GM19025 (cell line): ENCODE measurements at regions not wholly inside any gene's neighbourhood (a gene's known extent, or its start where the extent isn't known, plus 50 kb on each side); places are given as distances from the start of the nearest gene placed in this dataset.

ENCODE experiments used
- ATAC-seq: cut with Tn5 transposase; IDR thresholded peaks from one replicate; pipeline ENCODE4 v1.9.1; 2021; ENCODE audit warnings: mild to moderate bottlenecking, low read depth, moderate library complexity; ENCODE audit not compliant: unreplicated experiment

DNA sequence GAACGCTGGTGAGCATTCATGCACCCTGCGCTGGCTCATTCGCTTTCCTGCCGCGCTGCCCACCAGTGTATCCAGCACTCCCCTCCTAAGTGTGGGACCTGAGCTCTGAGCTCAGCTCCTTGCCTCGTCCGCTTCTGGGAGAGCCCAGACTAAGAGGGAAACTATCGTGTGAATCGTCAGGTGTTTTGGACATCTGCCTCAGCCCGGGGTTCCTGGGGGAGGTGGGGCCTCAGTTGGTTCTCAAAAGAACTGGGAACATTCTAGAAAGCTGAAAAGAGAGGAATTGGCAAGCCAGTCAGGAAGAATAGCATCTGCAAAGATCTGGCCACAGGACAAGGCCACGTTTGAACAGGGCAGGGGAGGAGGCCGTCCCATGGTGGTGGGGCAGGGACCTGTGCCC lies 205.4 kb upstream of the CIBAR2 start:
- no peak for ATAC-seq

DNA sequence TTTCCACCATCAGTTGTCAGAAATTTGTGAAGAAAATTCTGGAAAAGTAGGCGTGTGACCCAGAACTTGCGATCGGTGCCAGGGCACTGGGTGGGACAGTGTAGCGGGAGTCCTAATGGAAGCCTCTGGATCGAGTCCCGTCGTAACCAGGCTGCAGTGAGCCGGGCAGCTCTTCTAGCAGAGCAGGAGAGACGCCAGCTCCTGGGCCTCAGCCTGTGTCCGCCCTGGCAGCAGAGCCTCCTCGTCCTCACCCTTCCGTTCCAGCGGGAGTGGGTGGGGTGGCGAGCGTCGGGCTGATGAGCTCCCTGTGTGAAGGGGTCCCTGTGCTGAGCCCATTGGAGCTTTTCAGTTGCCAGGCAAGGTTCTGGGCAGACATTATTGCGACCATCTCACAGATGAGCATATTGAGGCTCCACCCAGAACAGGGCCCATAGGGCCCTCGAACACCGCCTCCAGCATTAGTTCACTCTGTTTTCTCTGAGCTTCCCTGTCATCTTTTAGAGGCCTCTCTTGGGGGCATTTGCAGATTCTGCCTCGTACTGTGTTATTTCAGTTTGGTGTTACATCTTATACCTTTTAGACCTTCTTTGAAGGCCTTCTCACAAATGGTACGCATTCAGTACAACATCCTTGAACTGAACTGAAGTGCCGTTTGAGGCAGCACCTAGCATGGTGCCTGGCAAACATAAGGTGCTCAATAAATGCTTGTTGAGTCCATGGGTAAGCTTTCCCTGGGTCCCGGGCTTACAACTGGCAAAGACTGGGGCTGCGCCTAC lies 207.1 kb upstream of the CIBAR2 start:
- ATAC-seq, result no peak

DNA sequence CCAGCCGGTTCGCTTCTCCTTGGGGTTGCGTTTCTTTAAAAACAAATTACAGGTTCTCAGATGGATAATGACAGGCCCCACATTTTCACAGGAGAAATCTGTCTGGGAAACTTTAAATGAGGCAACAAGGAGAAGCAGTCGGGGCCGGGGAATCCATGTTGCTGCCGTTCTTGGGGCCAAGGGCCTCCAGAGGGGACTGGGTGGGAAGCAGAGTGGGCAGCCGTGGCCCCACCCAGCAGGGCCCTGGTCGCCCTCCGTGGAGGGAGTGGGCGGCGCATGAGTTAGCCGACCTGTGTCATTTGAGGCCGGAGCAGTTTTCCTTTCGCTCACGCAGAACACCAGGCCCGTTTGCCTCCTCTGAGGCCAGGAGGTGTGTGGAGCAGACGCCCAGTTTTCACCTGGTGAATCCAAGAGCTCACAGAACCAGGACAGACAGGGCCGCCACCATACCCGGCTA lies 207.7 kb upstream of the CIBAR2 start:
- no peak for ATAC-seq

DNA sequence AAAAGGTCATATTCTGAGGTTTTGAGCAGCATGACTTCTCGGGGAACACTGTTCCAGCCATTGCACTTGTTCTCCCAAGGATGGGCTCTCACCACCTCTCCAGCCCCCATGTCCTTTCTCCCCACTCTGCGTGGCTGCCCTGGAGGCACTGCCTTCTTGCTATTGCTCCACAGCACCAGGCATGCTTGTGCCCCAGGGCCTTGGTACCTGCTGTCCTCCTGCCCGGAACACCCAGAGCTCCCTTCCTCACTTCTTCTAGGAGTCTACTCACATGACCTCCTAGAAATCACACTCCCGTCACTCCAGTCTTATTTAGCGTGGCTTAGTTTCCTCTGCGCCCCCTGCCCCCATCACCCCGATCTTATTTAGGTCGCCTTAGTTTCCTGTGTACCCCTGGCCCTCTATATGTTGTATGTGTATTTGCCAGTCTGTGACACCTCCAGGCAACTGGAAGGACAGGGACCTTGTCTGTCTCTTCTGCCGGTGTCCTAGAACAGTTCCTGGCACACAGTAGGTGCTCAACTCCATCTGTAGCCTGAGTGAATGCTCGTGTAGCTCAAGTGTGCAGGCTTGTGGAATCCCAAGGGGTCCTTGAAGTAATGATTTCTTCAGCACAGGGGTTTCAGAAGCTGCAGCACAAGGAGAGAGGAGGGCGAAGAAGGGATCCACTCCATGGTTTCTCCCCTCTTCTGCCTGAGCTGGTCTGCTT lies 208.6 kb upstream of the CIBAR2 start:
- no peak for ATAC-seq

DNA sequence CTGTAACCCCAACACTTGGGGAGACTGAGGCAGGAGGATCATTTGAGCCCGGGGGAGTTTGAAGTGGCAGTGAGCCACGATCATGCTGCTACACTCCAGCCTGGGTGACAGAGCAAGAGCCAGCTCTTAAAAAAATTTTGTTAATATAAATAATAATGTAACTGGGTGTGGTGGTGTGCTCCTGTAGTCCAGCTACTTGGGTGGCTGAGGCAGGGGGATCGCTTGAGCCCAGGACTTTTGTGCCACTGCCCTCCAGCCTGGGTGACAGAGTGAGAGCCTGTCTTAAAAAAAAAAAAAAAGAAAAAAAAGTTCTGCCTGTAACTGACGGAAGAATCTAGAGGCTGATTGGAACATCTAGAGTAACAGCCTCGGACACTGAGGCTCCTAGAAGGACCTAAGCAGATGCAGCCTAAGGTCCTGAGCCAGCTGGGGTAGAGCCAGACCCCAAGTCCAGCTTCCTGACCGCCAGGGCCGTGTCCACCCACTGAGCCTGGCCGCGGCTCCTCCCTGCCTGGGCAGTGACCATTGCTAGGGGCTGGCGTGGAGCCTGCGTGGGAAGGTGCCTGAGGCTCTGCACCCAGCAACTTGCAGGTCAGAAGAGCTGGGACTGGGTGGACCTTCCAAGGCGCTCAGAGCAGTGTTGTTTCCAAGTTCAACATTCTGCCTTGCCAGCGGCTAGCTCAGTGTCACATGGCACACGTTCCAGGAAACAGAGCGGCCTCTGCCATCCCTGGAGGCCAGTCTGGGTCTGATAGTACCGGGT lies 209.4 kb upstream of the CIBAR2 start:
- no peak for ATAC-seq

DNA sequence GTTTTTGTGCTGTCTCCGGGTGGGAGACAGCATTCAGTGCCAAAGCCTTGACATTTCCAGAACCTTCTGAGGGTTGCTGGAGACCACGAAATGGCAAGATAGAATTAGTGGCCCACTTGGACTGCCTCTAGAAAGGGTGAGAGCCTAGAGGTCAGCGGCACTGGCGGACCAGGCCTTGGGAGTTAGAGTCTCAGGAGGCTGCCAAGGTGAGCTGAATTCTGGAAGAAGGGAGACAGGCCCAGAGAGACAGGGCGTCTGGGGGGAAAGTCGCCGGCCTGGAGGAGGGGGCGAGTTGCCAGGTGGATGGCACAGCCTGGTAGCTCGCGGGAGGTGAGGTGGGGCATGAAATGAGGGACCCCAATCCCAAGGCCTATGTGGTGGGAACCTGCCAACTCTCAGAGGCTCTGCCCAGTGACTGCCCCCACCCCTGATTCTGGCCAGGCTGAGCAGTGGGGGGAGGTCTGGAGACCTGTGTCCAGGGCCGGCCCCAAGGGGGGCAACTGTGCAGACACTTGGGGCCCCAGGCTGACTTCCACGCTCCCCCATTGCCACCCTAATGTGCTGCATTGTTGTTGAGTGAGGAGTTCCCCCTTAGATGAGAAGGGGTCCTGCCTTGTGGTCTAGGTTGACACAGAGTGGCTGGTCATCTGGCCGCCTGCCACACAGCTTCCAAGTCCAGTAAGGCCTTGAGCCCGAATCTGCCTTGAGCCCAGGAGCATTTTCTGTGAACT lies 211.1 kb upstream of the CIBAR2 start:
- ATAC-seq, result no peak

DNA sequence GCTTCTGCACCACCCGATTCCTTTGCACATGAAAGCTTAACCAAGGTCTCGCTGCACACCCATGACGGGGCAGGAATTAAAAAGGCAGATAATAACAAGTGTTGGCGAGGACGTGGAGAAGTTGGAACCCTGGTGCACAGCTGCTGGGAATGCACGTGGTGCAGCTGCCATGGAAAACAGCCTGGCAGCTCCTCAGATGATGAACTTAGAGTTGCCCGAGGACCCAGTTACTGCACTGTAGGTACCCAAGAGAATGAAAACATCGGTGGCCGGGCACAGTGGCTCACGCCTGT lies 211.6 kb upstream of the CIBAR2 start:
- ATAC-seq, result no peak

DNA sequence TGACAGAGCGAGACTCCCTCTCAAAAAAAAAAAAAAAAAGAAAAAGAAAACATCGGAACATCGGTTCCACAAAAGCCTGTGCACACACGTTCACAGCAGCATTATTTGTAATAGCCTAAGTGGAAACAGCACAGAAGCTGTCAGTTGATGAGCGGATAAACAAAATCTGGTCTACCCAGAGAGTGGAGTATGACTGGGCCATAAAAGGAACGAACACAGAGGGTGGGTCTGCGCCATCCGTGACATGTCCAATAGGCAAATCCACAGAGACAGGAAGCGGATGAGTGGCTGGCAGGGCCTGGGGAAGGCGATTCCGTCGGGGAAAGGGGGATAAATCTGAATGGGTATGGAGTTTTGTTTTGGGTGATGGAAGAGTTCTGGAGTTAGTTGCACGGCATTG lies 212.2 kb upstream of the CIBAR2 start:
- no peak for ATAC-seq

DNA sequence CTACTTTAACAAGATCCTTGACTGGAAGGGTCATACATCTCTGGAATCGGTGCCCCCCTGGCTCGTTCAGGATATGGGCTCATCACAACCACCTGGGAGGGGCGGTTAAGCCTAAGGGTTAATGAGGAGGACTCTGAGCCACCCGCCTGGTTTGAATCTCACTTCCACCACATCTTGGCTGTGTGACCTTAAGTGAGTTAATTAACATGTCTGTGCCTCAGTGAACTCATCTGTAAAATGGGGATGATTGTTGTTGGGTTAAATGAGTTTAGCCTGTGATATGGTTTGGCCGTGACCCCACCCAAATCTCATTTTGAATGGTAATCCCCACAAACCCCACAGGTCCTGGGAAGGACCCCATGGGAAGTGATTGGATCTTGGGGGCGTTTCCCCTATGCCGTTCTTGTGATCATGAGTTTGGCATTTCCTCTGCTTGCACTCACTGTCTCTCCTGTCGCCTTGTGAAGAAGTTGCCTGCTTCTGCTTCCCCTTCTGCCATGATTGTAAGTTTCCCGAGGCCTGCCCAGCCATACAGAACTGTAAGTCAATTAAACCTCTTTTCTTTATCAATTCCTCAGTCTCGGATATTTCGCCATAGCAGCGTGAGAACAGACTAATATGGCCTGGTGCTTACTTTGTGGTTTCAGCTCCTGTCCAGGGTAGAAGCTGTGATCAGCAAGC lies 214.0 kb upstream of the CIBAR2 start:
- ATAC-seq, result no peak

DNA sequence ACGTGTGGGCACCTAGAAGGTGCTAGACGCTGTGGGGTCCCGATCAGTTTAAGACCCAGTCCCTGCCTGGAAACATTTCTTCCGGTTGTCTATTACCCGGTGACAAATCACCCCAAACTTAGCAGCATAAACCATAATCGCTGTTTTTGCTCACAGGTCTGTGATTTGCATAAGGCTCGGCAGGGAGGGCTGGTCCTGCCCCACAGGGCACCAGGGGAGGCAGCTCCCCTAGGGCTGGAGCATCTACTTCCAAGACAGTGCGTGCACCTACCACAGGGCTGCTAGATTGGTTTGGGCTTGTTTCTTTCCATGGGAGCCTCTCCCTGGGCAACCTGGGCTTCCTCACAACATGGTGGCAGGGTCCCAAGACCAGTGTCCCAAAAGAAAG lies 214.5 kb upstream of the CIBAR2 start:
- no peak for ATAC-seq

DNA sequence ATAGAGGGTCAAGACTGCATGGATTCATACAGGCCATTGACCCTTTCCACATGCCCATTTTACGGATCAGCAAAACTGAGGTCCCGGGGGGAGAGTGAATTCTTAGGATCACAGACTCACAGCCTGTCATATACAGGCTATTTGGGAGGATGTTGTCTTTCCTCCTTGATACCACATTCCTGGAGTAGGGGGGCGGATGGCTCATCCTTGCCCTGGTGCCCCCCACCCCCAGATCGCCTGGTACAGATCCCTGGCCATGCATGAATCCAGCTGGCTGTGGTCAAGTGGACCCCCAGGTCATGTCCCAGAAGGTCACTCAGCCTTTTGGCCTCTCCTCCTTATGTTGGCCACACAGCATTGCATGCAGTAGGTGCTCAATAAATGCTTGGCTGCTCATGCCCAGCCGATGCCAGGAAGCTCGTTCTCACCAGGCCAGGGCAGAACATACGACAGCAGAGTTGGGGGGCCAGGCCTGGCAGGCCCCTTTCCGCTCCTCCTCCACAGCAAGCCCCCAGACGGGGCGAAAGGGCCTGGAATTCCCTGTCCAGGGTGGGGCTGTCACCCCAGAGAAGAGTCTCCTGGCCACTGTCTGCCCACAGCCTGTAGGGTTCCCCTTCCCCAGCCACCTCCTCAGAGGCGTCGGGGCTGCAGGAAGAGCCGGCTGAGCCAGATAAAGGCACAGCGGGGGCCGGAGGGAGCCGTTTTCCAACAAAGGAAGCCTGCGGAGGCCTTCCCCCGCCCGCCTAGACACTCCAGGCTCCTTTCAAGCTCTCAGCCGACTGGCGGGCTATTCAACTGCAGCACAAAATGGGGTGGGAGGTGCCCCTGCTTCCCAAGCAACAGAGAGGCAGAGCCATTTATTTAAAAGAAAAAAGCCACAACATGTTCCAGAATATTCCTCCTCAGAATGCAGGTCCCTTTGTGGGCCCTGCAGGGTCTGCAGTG lies 215.7 kb upstream of the CIBAR2 start:
- no peak for ATAC-seq

DNA sequence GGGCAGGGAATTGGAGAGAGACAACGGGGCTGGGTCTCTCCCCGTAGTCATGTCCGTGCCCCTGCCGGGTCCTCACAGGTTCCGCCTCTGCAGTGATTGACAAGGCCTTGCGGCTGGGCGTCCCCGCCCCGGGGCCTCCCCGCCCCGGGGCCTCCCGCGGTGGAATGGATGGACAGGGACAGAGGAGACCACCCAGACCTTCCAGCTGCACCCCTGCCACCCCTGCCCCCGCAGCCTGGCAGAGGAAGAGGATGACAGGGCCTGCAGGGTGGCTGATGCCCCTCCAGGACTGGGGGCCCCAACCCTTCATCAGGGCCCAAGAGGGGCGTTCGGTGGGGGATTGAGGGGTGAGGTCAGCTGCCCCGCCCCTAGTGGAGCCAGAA lies 216.4 kb upstream of the CIBAR2 start:
- no peak for ATAC-seq

DNA sequence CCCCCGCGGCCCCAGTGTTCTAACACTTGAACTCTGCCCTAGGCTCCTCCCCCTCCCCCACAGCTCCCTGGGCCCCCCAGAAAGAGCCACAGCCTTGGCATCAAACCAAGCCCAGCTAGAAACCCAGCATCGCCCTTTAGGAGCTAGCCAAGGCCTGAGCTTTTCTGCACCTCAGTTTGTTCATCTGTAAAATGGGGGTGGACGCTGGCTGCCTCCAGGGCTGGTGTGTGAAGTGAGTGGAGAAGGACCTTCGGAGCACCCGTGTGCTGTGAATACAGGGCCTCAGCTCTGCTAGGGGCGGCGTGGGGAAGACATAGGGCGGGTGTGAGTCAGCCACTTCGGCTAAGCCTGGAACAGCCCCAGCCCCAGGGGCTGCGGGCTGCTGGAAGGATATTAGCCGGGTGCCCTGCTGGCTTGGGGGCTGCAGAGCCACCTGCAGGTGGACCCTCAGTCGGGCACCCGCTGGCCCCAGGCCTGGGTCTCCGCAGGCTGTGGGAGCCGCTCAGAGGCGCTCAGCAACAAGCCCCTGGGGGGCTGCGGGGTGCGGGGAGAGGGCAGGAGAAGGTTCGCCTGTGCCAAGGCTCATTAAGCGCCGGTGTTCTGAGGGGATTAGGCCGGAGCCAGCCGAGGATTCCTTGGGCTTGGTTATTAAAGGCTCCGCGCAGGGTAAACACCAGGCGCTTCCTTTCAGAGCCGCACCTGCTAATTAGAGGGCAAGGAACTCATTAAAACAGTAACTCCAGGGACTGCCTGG lies 217.0 kb upstream of the CIBAR2 start:
- no peak for ATAC-seq

DNA sequence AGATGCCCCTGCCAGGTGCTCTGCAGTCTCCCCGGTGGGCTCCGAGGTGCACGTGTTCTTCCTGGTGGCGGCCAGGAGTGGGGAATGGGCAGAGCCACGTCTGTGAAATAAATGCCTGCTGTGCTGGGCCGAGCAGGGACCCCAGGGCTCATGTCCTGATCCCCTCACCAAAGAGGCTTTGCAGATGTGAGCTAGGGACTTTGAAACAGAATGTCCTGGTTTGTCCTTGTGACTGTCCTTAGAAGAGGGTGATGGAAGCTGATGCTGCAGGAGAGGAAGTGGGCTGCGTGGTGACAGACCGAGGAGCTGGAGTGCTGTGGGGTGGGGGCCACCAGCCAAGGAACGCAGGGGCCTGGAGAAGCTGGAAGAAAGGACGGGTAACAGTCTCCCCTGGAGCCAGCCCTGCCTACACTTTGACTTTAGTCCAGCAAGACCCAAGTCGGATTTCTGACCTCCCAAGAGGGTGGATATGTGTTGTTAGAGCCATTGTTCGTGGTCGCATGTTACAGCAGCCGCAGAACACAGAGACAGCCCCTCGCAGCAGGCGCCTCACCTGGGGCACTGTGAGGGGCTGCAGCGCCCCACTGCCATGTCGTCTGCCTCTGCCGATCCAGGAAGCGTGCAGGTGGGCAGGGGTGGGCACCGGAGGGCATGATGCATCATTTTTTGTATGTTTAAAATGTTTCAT lies 217.9 kb upstream of the CIBAR2 start:
- no peak for ATAC-seq

DNA sequence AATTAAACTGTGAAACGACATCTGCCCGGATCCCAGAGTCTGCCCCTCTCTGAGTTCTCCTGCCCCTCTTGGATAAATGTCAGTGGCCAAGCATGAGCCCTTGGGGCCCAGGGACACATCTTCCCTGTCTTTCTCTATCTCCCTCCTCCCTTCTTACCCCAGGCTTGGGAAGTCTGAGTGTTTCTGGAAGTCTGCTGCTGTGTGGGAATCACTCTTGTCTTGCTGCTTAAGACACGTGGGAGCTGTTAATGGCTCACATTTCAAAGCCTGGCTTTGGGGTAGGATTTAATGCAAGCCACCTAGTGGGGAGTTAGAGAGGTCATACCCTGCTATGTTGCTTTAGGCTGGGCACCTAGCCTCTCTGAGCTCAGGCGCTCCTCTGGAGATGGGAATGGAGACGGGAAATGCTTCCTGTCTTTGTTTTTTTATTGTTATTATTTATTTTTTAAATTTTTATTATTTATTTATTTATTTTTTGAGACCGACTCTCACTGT lies 218.5 kb upstream of the CIBAR2 start:
- no peak for ATAC-seq

DNA sequence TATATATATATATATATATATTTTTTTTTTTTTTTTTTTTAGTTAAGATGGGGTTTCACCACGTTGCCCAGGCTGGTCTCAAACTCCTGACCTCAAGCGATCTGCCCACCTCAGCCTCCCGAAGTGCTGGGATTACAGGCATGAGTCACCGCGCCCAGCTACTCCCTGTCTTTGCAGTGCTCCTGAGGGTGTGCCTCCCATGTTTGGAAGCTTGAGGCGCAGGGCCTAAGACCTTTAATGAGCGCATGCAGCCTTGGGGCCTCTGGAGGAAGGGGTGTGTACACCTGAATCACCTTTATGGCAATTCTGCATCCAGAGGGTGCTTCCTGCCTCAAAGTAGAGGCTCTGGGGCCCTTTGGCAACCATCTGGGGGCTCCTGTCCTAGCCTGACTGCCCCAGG lies 219.4 kb upstream of the CIBAR2 start:
- ATAC-seq, result no peak

DNA sequence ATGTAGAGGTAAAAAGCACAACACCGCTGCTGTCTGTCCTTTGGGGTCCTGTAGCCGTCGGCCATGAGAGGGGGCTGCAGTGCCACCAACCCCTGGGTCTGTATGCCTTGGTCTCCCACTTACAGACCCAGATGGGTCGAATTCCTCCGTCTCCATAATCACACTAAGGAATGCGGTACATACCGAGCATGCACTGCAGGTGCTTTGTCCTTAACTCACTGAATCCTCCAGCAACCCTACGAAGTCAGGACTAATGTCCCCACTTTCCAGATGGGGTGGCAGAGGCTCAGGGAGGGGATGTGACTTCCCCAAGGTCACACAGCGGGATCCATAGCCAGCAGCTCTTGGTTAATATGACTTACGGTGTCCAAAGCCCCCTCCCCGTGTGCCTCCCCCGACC lies 219.9 kb upstream of the CIBAR2 start:
- ATAC-seq, result no peak

DNA sequence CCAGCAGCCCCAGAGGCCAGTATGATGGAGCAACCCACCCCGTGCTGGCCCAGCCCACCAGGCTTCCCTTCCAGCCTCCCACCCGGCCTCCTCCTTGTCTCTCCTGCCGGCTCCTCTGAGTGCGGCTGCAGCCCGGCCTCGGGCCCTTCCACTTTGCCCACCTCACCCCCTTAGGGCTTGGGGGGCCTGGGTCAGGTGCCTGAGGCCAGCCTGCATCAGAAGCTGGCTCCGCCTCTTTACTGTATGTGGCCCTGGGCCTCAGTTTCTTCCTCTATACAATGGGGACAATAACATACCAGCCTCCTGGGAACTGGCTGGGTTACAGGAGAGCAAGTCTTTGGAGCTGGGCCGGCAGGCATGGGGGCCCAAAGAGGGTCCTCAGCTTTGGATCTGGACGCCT lies 221.1 kb upstream of the CIBAR2 start:
- no peak for ATAC-seq
